Liver (tissue), 3 donors: ENCODE measurements at regions not wholly inside any gene's neighbourhood (a gene's known extent, or its start where the extent isn't known, plus 50 kb on each side); places are given as distances from the start of the nearest gene placed in this dataset.

Source experiments
- JUND ChIP-seq, 2 donors: IDR thresholded peaks; 2 replicates each; pipeline ENCODE4 v1.6.1; 2016; ENCODE audit warnings: antibody characterized with exemption in 2 of 2
- TF ChIP-seq, protein P1 (sequence below): fragments of 150-350 bp; IDR thresholded peaks from 2 replicates; pipeline ENCODE4 v1.5.1; 2017; ENCODE audit warnings: improper control_type of control experiment, low read depth, low read length; ENCODE audit not compliant: missing input control
- donor health status: healthy.
- donor health status: healthy.

DNA sequence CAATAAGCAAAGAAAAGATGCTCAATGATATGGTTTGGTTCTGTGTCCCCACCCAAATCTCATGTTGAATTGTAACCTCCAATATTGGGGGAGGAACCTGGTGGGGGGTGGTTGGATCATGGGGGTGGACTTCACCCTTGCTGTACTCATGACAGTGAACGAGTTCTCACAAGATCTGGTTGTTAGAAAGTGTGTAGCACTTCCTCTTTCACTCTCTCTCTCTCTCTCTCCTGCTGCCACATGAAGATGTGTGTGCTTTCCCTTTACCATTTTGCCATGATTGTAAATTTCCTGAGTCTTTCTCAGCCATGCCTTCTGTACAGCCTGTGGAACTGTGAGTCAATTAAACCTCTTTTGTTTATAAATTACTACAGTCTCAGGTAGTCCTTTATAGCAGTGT is 248.4 kb downstream of the HHIPL2 start:
- TF ChIP-seq, protein P1, sequence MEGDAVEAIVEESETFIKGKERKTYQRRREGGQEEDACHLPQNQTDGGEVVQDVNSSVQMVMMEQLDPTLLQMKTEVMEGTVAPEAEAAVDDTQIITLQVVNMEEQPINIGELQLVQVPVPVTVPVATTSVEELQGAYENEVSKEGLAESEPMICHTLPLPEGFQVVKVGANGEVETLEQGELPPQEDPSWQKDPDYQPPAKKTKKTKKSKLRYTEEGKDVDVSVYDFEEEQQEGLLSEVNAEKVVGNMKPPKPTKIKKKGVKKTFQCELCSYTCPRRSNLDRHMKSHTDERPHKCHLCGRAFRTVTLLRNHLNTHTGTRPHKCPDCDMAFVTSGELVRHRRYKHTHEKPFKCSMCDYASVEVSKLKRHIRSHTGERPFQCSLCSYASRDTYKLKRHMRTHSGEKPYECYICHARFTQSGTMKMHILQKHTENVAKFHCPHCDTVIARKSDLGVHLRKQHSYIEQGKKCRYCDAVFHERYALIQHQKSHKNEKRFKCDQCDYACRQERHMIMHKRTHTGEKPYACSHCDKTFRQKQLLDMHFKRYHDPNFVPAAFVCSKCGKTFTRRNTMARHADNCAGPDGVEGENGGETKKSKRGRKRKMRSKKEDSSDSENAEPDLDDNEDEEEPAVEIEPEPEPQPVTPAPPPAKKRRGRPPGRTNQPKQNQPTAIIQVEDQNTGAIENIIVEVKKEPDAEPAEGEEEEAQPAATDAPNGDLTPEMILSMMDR = no peak
- TF ChIP-seq JUND (IDR thresholded peaks at IDR 0.05) = no peak
